Stimulated activated CD4-positive, alpha-beta T cell treated with anti-CD3 and anti-CD28 coated beads, Interleukin-12 subunit alpha, Interleukin-12 subunit beta, amount 100 ng/mL, for 24 hours (primary cell): ENCODE measurements at regions not wholly inside any gene's neighbourhood (a gene's known extent, or its start where the extent isn't known, plus 50 kb on each side); places are given as distances from the start of the nearest gene placed in this dataset.
A peak's percentile ranks its signal among the peaks of the same experiment; 100 is the strongest.

ENCODE experiments used
- DNase-seq, 2 experiments: peaks; one replicate each; pipeline ENCODE4 v3.0.0-alpha.2; 2020; ENCODE audit warnings: low read depth in 2 of 2

- no peak for DNase-seq
Observed at GRCh38 chr5:149441986-149442385, 62.9 kb upstream of the IL17B start.

- no peak for DNase-seq
Observed at GRCh38 chr5:149441194-149441753, 62.2 kb upstream of the IL17B start.

DNA sequence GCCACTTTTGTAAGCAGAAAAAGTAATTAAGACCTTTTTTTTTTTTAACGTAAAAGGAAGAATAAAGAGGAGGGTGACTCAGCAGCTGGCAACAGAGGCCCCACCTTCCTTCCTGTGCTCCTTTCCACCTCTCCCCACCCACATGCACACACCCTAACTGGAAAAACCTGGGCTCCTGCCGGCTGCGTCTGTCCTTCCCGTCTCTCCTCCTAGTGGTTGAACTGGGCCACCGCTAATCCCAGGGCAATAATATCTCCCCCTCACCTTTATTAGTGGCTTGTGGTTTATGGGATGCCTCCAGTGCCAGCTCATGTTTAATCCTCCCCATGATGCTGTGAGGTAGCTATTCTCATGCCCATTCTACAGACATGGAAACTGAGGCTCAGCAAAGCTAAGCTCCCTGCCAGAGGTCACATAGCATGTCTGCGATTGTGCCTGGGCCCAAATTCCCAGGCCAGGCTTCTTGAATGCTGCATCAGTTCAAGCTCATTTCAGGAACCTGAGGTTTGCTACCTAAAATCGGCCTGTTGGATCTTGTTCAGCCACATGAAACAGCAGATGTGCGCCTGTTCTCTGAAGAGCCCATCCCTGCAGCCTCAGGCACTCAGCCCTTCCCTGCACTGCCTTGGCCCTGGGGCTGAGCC, 60.9 kb upstream of the IL17B start:
- peak in 1 of 2 experiments; percentile 9 for DNase-seq

DNA sequence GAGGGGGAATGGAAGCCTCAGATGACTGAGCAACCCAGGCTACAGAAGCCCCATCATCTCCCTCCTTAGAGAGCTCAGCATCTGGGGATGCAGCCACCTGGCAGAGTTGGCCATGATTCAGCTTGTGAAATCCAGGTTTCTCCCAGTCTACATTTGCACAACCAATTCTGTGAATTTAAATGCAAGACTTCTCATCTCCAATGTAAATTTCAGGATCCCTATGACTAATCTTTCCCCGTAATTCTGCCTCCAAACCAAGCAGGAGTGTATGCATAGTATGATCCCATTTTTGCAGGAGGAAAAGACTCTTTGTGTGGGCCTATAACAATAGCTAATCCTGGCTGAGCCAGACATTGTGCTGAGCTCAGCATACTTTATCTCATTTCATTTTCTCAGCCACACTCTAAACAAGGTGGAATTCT, 59.6 kb upstream of the IL17B start:
- no peak for DNase-seq

DNA sequence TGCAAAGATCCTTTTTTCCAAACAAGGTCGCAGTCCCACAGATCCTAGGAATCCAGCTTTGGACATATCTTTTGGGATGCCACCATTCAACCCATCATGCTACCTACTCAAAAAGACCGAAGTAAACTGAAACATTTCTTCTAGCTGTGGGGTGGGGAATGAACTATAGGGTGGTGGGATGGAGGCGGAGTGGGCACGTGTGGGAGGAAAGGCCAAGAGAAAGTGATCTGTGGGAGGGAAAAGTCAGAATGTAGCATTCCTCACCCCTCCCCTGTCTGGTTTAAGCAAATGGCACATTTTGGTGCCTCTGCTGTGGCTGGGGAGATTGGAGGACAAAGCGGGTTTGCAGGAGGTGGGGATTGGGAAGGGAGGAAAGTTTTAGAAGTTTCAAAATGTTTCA, 59.2 kb upstream of the IL17B start:
- no peak for DNase-seq

DNA sequence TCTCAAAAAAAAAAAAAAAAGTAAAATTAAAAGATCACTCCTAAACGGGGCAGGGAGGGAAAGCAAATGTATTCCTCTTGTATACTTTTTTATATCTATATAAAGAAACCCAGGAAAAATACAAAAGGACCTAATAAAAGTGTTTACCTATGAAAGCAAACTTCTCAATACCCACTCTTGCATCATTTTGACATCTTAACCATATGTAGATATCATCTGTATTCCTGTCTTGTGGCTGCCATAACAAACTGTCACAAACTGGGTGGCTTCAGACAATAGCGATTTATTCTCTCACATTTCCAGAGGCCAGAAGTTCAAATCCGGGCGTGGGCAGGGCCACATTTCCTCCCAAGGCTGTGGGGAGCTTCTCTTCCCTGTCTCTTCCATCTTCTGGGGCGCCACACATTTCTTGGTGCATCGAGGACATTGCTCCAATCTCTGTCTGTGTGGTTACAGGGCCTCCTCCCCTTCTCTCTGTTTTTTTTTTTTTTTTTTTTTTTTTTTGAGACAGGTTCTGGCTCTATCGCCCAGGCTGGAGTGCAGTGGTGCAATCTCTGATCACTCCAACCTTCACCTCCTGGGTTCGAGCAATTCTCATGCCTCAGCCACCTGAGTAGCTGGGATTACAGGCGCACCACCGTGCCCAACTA, 58.4 kb upstream of the IL17B start:
- DNase-seq: no peak

- no peak for DNase-seq
Observed at GRCh38 chr5:149435660-149436059, 56.6 kb upstream of the IL17B start.

- DNase-seq: no peak
Observed at GRCh38 chr5:149435015-149435376, 55.9 kb upstream of the IL17B start.

- DNase-seq: peak; percentile 8 to 45
Observed at GRCh38 chr5:149434162-149435014, 55.3 kb upstream of the IL17B start.

DNA sequence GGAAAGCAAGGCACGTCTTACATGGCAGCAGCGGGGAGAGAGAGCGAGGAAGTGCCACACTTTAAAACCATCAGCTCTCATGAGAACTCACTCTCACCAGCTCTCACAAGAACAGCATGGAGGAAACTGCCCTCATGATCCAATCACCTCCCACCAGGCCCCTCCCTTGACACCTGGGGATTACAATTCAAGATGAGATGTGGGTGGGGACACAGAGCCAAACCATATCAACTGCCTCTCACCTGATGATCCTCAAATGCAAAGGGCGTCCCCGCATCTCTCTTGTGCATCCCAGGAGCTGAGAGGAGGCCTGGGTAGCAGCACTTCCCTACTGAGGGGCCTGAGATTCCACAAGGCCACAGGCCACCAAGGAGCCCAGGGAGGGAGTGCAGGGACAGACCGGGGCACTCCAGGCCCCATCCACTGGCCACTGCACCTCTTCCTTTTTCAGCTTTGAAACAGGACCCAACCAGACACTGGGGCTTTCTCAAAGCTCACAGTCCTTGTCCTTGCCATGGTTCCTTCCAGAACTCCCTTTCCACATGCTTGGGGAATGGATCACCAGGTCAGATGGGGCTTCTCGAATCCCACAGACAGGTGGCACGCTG, 54.5 kb upstream of the IL17B start:
- DNase-seq: no peak

- DNase-seq: no peak
Observed at GRCh38 chr5:149432911-149433401, 53.9 kb upstream of the IL17B start.

GRCh38 chr5:149432376-149432775, 53.3 kb upstream of the IL17B start:
- DNase-seq: no peak

GRCh38 chr5:149429839-149430721, 51.0 kb upstream of the IL17B start:
- DNase-seq: no peak
